ENCODE measurements at regions not wholly inside any gene's neighbourhood (a gene's known extent, or its start where the extent isn't known, plus 50 kb on each side); places are given as distances from the start of the nearest gene placed in this dataset.

DNA sequence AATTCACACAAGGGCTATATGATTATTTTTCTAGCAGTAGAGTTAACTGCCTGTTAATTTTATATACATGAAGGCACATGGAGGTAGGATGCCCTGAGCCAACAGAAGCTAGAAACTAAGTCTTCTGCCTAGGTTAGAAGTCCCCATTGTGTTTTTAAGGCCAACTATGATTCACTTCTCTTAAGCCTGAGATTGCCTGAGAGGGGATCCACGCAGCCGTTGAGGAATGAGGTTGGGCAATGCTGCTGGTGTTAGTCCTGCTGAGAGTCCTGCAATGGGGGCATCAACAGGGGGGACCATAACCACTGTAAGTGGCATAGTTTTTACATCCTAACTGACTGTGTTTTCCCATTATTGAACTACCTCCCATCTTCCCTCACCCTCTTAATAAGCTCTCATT, 60.1 kb upstream of the PFN2 start:
- TF ChIP-seq EZH2phosphoT487 (IDR thresholded peaks at IDR 0.05; ENCODE audit: borderline replicate concordance) (no peak), RAD21 (IDR thresholded peaks at IDR 0.05; ENCODE audit: low read depth) (no peak), FOSL1 (IDR thresholded peaks at IDR 0.05; ENCODE audit: low read depth) (no peak), POLR2A (IDR thresholded peaks at IDR 0.05; ENCODE audit: borderline replicate concordance, extremely low read depth, insufficient read depth, insufficient read length) (no peak), EZH2 (IDR thresholded peaks at IDR 0.05) (no peak), TCF7L2 (IDR thresholded peaks at IDR 0.05; ENCODE audit: borderline replicate concordance, extremely low read depth, insufficient read depth, insufficient read length) (no peak)
- TF ChIP-seq, protein P1, sequence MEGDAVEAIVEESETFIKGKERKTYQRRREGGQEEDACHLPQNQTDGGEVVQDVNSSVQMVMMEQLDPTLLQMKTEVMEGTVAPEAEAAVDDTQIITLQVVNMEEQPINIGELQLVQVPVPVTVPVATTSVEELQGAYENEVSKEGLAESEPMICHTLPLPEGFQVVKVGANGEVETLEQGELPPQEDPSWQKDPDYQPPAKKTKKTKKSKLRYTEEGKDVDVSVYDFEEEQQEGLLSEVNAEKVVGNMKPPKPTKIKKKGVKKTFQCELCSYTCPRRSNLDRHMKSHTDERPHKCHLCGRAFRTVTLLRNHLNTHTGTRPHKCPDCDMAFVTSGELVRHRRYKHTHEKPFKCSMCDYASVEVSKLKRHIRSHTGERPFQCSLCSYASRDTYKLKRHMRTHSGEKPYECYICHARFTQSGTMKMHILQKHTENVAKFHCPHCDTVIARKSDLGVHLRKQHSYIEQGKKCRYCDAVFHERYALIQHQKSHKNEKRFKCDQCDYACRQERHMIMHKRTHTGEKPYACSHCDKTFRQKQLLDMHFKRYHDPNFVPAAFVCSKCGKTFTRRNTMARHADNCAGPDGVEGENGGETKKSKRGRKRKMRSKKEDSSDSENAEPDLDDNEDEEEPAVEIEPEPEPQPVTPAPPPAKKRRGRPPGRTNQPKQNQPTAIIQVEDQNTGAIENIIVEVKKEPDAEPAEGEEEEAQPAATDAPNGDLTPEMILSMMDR (IDR thresholded peaks at IDR 0.05 in 2 of 3, conservative IDR thresholded peaks at IDR 0.05 in 1 of 3; ENCODE audit: borderline replicate concordance in 1 of 3, insufficient read depth in 1 of 3, low read depth in 2 of 3, low read length in 2 of 3), result no peak

Data from HCT116 (cell line).